Upper lobe of right lung (tissue), 1 donor: ENCODE measurements at regions not wholly inside any gene's neighbourhood (a gene's known extent, or its start where the extent isn't known, plus 50 kb on each side); places are given as distances from the start of the nearest gene placed in this dataset.

ENCODE experiments used
- ATAC-seq: fragments of 200-7000 bp; cut with Tn5 transposase; one replicate; pipeline ENCODE4 v1.9.1; 2020; ENCODE audit warnings: mild to moderate bottlenecking, moderate library complexity
- DNase-seq: peaks from one replicate; pipeline ENCODE4 v3.0.0-alpha.2; 2020
- H3K27ac ChIP-seq: fragments of 200-600 bp; one replicate; pipeline ENCODE4 v1.8.0; 2022
- H3K27me3 ChIP-seq: fragments of 200-600 bp; one replicate; pipeline ENCODE4 v1.8.0; 2022; ENCODE audit warnings: mild to moderate bottlenecking
- H3K36me3 ChIP-seq: fragments of 200-600 bp; one replicate; pipeline ENCODE4 v1.8.0; 2022
- H3K4me1 ChIP-seq: fragments of 200-600 bp; one replicate; pipeline ENCODE4 v1.8.0; 2022
- H3K4me3 ChIP-seq: fragments of 200-600 bp; one replicate; pipeline ENCODE4 v1.8.0; 2022; ENCODE audit warnings: mild to moderate bottlenecking
- H3K9me3 ChIP-seq: fragments of 200-600 bp; one replicate; pipeline ENCODE4 v1.8.0; 2022
- intact Hi-C: fragments of 100-400 bp; cut with DNase I; formaldehyde crosslinking; loops from one replicate; pipeline ENCODE4 v1.11.0; 2022
- TF ChIP-seq, protein P1 (sequence below): fragments of 200-600 bp; IDR thresholded peaks from one replicate; pipeline ENCODE4 v1.8.0; 2022; ENCODE audit warnings: antibody characterized with exemption
- donor health status: DM: no; HTN: yes; CAD: no; lungs with severe emphysema.

DNA sequence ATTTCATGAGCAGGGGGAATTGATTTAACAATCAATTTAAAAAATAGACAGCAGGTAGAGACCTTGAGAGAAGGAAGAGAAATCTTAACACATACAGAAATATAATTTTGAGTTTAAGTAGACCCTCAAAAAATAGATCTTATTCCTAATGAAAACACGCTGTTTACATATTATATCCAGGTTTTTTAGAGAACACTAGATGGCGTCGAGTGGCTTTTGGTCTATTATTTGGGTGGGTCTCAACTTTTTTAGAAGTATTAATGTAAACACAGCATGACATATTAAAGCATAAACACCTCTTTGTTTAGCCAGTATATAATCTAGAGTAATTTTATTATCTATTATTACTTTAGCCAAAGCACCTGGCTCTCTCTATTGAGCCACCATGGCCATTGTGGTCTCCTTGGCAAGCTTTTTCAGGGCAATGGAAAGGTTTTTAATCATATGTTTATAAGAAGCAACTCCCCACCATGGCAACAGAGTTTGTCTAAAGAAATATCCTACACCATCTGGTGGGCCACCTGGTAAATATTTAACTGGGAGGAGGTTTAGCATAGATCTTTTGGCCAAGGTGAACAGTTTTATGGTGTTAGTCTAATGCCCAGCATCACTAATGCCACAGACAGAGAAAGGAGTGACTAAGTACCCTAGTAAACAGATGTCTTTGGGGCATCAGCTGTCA lies 59.7 kb upstream of the PRSS1 start:
- TF ChIP-seq, protein P1, sequence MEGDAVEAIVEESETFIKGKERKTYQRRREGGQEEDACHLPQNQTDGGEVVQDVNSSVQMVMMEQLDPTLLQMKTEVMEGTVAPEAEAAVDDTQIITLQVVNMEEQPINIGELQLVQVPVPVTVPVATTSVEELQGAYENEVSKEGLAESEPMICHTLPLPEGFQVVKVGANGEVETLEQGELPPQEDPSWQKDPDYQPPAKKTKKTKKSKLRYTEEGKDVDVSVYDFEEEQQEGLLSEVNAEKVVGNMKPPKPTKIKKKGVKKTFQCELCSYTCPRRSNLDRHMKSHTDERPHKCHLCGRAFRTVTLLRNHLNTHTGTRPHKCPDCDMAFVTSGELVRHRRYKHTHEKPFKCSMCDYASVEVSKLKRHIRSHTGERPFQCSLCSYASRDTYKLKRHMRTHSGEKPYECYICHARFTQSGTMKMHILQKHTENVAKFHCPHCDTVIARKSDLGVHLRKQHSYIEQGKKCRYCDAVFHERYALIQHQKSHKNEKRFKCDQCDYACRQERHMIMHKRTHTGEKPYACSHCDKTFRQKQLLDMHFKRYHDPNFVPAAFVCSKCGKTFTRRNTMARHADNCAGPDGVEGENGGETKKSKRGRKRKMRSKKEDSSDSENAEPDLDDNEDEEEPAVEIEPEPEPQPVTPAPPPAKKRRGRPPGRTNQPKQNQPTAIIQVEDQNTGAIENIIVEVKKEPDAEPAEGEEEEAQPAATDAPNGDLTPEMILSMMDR: no peak
- no peaks in the 10 kb centered on the region for H3K4me1 ChIP-seq
- H3K9me3 ChIP-seq: no peaks in the 10 kb centered on the region
- no peaks in the 10 kb centered on the region for H3K27me3 ChIP-seq
- no peaks in the 10 kb centered on the region for H3K36me3 ChIP-seq
- intact Hi-C loops: no loop called here
- H3K27ac ChIP-seq: no peak overlapping the region
- ATAC-seq (no peak), DNase-seq (no peak)
- no peak overlapping the region for H3K4me3 ChIP-seq

DNA sequence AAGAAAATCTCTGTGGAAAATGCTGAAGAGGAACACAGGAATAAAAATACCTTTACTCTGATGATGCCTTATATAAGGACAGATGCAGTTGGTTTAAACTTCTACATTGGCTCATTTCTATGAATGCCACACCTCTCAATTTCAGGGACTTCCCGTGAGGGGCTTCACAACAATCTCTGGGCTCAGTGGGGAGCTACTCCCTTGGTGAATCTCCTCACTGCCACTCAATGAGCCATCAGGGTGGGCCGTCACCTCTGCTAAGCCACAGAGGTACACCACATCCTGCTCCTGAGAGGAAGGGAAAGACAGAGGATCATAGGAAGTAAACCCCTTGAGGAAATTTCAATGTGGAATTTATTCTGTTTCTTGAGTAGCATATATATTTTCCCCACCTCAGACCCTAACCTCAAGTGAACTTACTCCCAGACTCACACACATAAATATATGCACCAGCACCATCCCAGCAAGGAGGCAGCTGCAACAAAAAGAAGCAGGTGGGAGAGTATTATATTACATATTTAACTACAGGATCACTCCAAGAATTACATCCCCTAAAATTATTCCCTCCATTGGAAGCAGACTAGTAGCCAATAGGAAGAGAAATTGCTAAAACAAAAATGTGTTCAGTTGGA lies 63.3 kb upstream of the PRSS1 start:
- intact Hi-C loops: no loop called here
- H3K4me3 ChIP-seq: no peak overlapping the region
- H3K4me1 ChIP-seq: no peaks in the 10 kb centered on the region
- H3K27me3 ChIP-seq: no peaks in the 10 kb centered on the region
- TF ChIP-seq, protein P1: no peak
- ATAC-seq (no peak), DNase-seq (no peak)
- no peak overlapping the region for H3K27ac ChIP-seq
- no peaks in the 10 kb centered on the region for H3K9me3 ChIP-seq
- no peaks in the 10 kb centered on the region for H3K36me3 ChIP-seq

DNA sequence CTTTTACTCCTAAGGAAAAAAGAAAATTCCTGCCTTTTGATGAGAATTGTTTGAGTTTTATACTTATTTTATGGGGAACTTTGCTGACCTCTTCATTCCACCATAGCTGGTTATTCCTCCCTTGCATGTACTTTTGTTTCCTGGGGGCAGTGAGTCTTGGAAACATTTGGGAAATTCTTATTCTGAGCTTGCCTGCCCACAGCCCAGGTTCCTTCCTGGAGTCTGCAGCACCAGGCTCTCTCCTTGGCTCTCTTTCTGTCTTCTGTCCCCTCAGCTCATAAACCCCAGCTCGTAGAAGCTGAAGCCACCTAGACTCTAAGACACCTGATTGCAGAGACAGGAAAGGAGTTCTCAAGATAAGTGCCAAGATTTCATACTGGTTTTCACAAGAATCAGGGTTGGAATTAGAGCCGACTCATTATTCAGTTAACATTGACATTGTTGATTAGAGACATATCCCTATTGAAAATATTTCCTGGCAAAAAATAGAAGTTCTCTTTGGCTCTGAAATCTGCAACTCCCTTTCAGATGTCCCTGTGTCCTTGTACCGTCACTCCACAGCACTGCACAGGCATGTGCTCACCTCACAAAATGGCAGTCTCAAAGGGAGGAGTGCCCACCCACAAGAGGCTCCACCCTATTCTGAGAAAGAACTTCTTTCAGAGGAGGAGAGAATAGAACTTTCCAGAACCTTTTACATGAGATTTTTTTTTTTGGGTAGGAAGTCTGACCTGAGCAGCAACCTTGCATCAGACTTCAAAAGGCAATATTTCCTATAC lies 67.8 kb upstream of the PRSS1 start:
- Histone ChIP-seq H3K27me3 (no peaks in the 10 kb centered on the region), H3K9me3 (no peaks in the 10 kb centered on the region), H3K27ac (no peak overlapping the region), H3K36me3 (no peaks in the 10 kb centered on the region), H3K4me1 (no peaks in the 10 kb centered on the region), H3K4me3 (no peak overlapping the region)
- TF ChIP-seq, protein P1: no peak
- intact Hi-C loops: no loop called here
- ATAC-seq (no peak), DNase-seq (no peak)

DNA sequence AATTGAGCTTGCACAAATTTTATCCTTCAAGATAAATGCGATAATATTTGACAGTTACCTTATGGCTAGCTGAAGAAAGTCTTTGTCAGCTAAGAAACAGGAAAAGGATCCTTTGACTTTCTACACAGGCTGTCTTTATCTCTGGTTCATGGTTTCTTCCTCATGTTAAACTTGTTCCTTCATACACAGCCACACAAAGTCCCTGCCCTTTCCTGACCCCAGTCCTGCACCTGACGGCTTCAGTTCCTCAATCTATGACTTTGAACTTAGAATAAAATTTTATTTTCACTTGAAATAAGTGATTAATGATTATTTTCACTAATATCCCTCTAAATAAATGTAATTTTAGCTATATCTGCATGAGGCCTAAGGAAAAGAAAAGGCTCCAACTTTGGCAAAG lies 77.8 kb upstream of the PRSS1 start:
- Histone ChIP-seq H3K36me3 (no peaks in the 10 kb centered on the region), H3K4me1 (no peaks in the 10 kb centered on the region), H3K4me3 (no peak overlapping the region), H3K9me3 (no peaks in the 10 kb centered on the region), H3K27ac (no peak overlapping the region), H3K27me3 (no peaks in the 10 kb centered on the region)
- TF ChIP-seq, protein P1: no peak
- DNase-seq: no peak
- intact Hi-C loops: no loop called here
- ATAC-seq: no peak

DNA sequence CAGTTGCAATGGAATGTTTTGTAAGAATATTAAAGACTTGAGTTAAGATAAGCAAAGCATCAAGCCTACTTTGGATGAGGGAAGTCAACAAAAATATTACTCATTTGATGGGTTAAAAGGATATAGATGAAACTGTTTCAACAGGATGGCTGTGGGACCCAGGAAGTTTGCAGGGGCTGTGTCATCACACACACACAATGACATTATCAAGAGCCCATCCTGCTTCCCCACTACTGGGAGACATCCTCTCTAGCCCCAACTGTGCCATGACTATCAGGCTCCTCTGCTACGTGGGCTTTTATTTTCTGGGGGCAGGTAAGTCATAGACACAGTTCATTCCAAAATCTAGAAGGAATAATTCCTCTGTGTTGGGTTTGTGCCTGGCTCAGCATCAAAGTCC lies 78.8 kb upstream of the PRSS1 start:
- TF ChIP-seq, protein P1: no peak
- Histone ChIP-seq H3K4me1 (no peaks in the 10 kb centered on the region), H3K27me3 (no peaks in the 10 kb centered on the region), H3K27ac (no peak overlapping the region), H3K36me3 (no peaks in the 10 kb centered on the region), H3K4me3 (no peak overlapping the region), H3K9me3 (no peaks in the 10 kb centered on the region)
- DNase-seq: no peak
- ATAC-seq: no peak
- intact Hi-C loops: no loop called here
